ENCODE measurements at regions not wholly inside any gene's neighbourhood (a gene's known extent, or its start where the extent isn't known, plus 50 kb on each side); places are given as distances from the start of the nearest gene placed in this dataset.

DNA sequence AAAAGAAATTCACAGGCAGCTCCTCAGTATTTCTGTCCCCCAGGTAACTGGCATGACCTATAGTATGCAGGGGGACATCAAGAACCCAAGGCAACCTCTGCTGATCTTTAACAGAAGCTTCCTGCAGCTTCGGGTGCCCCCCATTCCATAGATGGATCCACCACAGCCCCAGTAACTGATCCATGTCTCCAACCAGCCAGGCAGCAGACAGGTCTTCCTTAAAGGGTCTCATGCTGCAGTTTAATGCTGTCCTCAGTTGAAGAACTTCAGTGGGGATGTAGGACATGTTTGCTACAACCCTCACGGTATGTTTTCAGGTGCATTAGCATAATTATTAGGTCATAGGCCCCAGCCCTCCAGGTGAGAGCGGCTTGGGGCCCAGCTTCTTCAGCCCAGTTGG, 90.9 kb upstream of the OLIG2 start:
- H4K20me1 ChIP-seq (ENCODE audit: insufficient read depth), result no peaks in the 10 kb centered on the region
- H3K4me2 ChIP-seq, result no peak overlapping the region
- ChIA-PET POLR2A (ENCODE audit: unreplicated experiment) (no interaction called here), CTCF (no interaction called here)
- no peak overlapping the region for H3K27ac ChIP-seq
- no peaks in the 10 kb centered on the region for H3F3A ChIP-seq (ENCODE audit: insufficient read depth, low read depth)
- no peak for DNase-seq
- H3K79me2 ChIP-seq (ENCODE audit: low read depth), result no peaks in the 10 kb centered on the region
- H3K9me3 ChIP-seq (ENCODE audit: insufficient read depth, low read depth), result no peaks in the 10 kb centered on the region
- TF ChIP-seq, protein P1, sequence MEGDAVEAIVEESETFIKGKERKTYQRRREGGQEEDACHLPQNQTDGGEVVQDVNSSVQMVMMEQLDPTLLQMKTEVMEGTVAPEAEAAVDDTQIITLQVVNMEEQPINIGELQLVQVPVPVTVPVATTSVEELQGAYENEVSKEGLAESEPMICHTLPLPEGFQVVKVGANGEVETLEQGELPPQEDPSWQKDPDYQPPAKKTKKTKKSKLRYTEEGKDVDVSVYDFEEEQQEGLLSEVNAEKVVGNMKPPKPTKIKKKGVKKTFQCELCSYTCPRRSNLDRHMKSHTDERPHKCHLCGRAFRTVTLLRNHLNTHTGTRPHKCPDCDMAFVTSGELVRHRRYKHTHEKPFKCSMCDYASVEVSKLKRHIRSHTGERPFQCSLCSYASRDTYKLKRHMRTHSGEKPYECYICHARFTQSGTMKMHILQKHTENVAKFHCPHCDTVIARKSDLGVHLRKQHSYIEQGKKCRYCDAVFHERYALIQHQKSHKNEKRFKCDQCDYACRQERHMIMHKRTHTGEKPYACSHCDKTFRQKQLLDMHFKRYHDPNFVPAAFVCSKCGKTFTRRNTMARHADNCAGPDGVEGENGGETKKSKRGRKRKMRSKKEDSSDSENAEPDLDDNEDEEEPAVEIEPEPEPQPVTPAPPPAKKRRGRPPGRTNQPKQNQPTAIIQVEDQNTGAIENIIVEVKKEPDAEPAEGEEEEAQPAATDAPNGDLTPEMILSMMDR (conservative IDR thresholded peaks at IDR 0.05), result no peak
- no peak for TF ChIP-seq EZH2 (IDR thresholded peaks at IDR 0.05; ENCODE audit: low read depth)
- no peaks in the 10 kb centered on the region for H3K9me2 ChIP-seq (ENCODE audit: insufficient read depth)
- H3K4me3 ChIP-seq, result no peak overlapping the region
- BruUV-seq (replicated peaks), result no TSS peak
- peaks cover 49% of the 10 kb centered on the region for H3K27me3 ChIP-seq (ENCODE audit: insufficient read depth, low read depth)
- H3K36me3 ChIP-seq (ENCODE audit: low read depth), result no peaks in the 10 kb centered on the region
- H3K4me1 ChIP-seq (replicated peaks; ENCODE audit: insufficient read depth), result no peaks in the 10 kb centered on the region
- intact Hi-C loops (cut with micrococcal nuclease; ENCODE audit: unreplicated experiment), result no loop called here
- H2AFZ ChIP-seq, result no peak overlapping the region

DNA sequence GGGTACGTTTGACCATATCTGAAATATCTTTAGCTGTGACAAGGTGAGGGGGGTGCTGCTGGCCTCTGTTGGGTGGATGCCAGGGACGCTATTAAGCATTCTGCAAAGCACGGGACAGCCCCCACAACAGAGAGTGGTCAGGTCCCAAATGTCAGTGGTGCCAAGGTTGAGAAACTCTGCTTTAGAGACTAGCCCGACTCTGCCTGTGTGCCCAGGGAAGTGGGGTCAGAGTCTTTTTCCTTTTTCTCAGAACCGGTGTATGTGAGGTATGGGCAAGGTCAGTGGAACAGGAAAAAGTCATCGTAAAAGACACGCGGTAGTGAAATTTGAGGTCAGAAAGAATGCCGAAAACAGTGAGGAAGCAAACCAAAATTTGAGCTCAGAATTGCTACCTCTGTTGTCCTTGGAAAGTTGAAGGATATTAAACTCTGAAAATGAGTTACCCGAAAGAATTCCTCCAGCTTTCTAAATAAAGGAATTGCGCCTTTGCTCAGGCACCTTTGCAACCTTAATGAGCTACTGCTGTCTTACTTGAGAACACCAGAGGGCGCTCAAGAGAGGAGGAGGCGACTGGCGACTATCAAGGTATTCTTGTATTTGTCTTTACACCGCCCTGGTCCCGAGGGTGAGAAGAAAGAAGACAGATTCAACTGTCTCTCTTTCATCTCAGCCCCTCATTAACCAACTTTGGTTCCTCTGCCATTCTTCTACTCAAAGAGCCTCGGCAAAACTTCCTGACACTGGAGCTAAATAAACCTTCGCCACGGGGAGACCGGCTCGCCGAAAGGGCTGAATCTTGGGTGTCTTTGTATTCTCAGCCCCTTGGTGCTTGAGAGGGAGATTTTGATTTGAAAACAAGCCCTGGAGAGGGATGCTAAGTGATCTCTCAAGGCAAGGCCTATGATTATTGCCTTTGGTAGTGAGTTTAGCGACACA, 85.4 kb upstream of the OLIG2 start:
- no peaks in the 10 kb centered on the region for H3K9me3 ChIP-seq (ENCODE audit: insufficient read depth, low read depth)
- H4K20me1 ChIP-seq (ENCODE audit: insufficient read depth), result no peaks in the 10 kb centered on the region
- peaks cover 26% of the 10 kb centered on the region; the same call in 1 of the 2 replicates for H3K27me3 ChIP-seq (ENCODE audit: insufficient read depth, low read depth)
- H3K4me2 ChIP-seq, result no peak overlapping the region
- H3K9me2 ChIP-seq (ENCODE audit: insufficient read depth), result no peaks in the 10 kb centered on the region
- intact Hi-C loops (cut with micrococcal nuclease; ENCODE audit: unreplicated experiment), result loop anchor here (10.0 kb wide), 1 partner anchor 504 kb away; no protein-coding TSS in a partner anchor
- H3K27ac ChIP-seq, result no peak overlapping the region
- H3K4me1 ChIP-seq (replicated peaks; ENCODE audit: insufficient read depth), result no peaks in the 10 kb centered on the region
- peak in 1 of 2 experiments; percentile 5 for DNase-seq
- no peaks in the 10 kb centered on the region for H3K36me3 ChIP-seq (ENCODE audit: low read depth)
- no TSS peak for BruUV-seq (replicated peaks)
- no peaks in the 10 kb centered on the region for H3K79me2 ChIP-seq (ENCODE audit: low read depth)
- ChIA-PET CTCF (interaction anchor here (0.6 to 1.1 kb wide), 3 partner anchors 257 to 1127 kb away, joined by 5 to 6 read pairs (median 5); no protein-coding TSS in a partner anchor), POLR2A (ENCODE audit: unreplicated experiment) (no interaction called here)
- no peak overlapping the region for H2AFZ ChIP-seq
- no peaks in the 10 kb centered on the region for H3F3A ChIP-seq (ENCODE audit: insufficient read depth, low read depth)
- no peak overlapping the region for H3K4me3 ChIP-seq
- TF ChIP-seq EZH2 (IDR thresholded peaks at IDR 0.05; ENCODE audit: low read depth), result no peak
- TF ChIP-seq, protein P1 (conservative IDR thresholded peaks at IDR 0.05), result peak; percentile 65

DNA sequence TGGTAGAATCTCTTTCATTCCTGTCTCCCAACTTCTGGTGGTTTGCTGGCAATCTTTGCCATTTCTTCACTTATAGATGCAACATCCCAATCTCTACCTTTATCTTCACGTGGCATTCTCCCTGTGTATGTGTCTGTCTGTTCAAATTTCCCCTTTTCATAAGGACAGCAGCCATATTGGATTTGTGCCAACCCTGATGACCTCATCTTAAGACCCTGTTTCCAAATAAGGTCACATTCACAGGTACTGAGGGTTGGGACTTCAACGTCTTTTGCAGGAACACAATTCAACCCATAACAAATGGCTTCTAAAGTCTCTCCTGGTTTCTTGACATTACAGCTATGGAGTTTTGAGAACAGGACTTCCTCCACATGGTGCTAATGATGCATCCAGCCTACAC, 84.5 kb upstream of the OLIG2 start:
- CTCF ChIA-PET, result no interaction called here
- H3F3A ChIP-seq (ENCODE audit: insufficient read depth, low read depth), result no peaks in the 10 kb centered on the region
- no TSS peak for BruUV-seq (replicated peaks)
- DNase-seq, result no peak
- H3K4me1 ChIP-seq (replicated peaks; ENCODE audit: insufficient read depth), result no peaks in the 10 kb centered on the region
- no peaks in the 10 kb centered on the region for H3K9me3 ChIP-seq (ENCODE audit: insufficient read depth, low read depth)
- no peaks in the 10 kb centered on the region for H4K20me1 ChIP-seq (ENCODE audit: insufficient read depth)
- H3K27me3 ChIP-seq (ENCODE audit: insufficient read depth, low read depth), result peaks cover 22% of the 10 kb centered on the region; the same call in 1 of the 2 replicates
- H3K4me3 ChIP-seq, result no peak overlapping the region
- H2AFZ ChIP-seq, result no peak overlapping the region
- no peaks in the 10 kb centered on the region for H3K9me2 ChIP-seq (ENCODE audit: insufficient read depth)
- intact Hi-C loops (cut with micrococcal nuclease; ENCODE audit: unreplicated experiment), result loop anchor here (10.0 kb wide), 1 partner anchor 504 kb away; no protein-coding TSS in a partner anchor
- H3K27ac ChIP-seq, result no peak overlapping the region
- no peak overlapping the region for H3K4me2 ChIP-seq
- no peaks in the 10 kb centered on the region for H3K36me3 ChIP-seq (ENCODE audit: low read depth)
- POLR2A ChIA-PET (ENCODE audit: unreplicated experiment), result no interaction called here
- TF ChIP-seq, protein P1 (conservative IDR thresholded peaks at IDR 0.05), result no peak
- H3K79me2 ChIP-seq (ENCODE audit: low read depth), result no peaks in the 10 kb centered on the region
